Ishikawa (cell line): ENCODE measurements at regions not wholly inside any gene's neighbourhood (a gene's known extent, or its start where the extent isn't known, plus 50 kb on each side); places are given as distances from the start of the nearest gene placed in this dataset.

Experiments
- CREB1 ChIP-seq: IDR thresholded peaks from 2 replicates; pipeline ENCODE4 v1.6.1; 2012; ENCODE audit warnings: low read depth
- EP300 ChIP-seq: IDR thresholded peaks from 2 replicates; pipeline ENCODE4 v1.6.1; 2012; ENCODE audit warnings: borderline replicate concordance
- ZBTB7A ChIP-seq: IDR thresholded peaks from 2 replicates; pipeline ENCODE4 v1.6.1; 2012; ENCODE audit warnings: low read depth
- TF ChIP-seq, protein P1 (sequence below): IDR thresholded peaks from 2 replicates; pipeline ENCODE4 v1.6.1; 2012

DNA sequence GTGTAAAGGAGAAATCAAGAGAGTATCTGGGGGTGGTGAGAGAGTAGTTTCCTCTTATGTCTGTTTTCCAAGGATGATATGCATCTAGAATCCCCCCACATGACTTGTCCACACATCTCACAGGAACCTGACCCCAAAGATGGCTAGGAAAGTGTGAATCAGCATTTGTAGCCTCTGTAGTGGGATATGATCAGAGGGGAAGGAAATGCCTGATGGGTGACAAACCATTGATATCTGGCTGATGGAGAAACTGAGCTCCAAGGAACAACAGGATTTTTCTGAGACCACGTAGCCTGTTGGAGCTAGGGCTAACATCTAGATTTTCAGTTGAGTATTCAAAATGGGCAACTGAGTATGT, 369.4 kb downstream of the DDX10 start:
- TF ChIP-seq CREB1, result no peak
- no peak for TF ChIP-seq ZBTB7A
- TF ChIP-seq, protein P1, sequence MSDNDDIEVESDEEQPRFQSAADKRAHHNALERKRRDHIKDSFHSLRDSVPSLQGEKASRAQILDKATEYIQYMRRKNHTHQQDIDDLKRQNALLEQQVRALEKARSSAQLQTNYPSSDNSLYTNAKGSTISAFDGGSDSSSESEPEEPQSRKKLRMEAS, result no peak
- TF ChIP-seq EP300, result no peak
